GM19397 (cell line): ENCODE measurements at regions not wholly inside any gene's neighbourhood (a gene's known extent, or its start where the extent isn't known, plus 50 kb on each side); places are given as distances from the start of the nearest gene placed in this dataset.
A peak's percentile ranks its signal among the peaks of the same experiment; 100 is the strongest.
"Not testable (repeated sequence)": the region's sequence is repeated elsewhere in the genome, so short reads cannot be mapped to it uniquely, and the experiment has no call there.

ENCODE experiments used
- ATAC-seq: cut with Tn5 transposase; IDR thresholded peaks from one replicate; pipeline ENCODE4 v1.9.1; 2021; ENCODE audit warnings: mild to moderate bottlenecking, moderate library complexity; ENCODE audit not compliant: unreplicated experiment

DNA sequence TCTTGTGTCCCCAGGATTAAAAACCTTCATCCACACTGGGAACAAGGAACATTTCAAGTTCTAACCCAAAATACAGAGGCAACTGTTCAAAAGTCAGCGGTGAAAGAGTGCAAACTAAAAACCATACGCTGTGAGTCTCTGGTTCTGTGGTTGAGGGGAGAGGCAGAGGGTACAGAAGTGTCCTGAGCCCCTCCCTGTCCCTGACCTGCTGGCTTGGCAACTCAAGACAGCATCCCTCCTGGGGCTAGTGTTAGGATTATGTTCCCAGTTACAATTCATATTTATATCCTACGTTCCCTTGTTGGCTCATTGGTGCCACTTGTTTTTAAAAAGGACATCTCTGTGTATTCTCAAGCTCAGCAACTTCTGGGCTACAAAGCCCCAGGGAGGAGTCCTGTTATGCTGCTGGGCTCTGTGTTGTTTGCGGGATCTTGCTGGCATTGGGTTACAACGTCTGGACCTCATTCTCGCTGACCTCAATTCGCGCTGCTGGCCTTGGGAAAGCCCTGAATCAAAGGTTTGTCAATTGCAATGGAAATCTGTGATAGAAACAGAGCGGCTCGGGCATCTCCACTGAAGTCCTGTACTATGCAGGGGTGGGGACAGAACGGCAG lies 420.8 kb downstream of the FUT8 start:
- no peak for ATAC-seq

DNA sequence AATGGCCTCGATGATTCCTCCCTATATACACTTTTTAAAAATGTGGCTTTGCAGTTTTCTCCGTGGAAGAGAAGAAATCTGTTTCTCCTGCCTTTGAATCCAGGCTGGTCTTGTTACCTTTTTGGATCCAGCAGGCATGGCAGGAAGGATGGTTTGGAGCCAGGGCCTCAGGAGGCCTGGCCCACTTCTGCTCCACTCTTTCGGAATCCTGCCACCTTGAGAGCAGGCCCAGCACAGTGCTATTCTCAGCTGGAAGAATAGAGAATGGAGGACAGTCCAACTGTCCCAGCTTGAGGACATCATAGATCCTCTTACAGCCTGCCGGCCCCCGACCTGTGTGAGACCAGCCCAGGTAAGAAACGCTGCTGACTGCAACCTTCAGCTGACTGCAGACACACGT lies 421.5 kb downstream of the FUT8 start:
- ATAC-seq = no peak

DNA sequence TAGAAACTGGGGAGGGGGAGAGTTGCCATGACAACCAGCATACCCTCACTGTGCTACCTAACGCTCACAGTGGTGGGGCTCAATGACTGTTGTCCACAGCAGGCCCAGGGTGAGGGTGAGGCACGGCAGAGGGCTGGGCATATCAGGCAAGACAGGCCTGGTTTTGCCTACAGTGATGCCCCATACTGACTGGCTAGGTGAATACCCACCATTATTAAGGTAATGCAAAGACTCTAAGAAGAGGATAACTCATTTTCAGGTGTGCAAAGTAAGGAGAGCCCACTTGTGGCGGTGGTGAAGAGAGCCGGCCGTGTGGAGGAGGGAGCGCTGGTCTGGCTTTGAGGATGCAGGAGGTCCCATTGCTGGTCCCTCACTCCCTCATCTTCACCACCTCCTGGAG lies 422.3 kb downstream of the FUT8 start:
- ATAC-seq = no peak

DNA sequence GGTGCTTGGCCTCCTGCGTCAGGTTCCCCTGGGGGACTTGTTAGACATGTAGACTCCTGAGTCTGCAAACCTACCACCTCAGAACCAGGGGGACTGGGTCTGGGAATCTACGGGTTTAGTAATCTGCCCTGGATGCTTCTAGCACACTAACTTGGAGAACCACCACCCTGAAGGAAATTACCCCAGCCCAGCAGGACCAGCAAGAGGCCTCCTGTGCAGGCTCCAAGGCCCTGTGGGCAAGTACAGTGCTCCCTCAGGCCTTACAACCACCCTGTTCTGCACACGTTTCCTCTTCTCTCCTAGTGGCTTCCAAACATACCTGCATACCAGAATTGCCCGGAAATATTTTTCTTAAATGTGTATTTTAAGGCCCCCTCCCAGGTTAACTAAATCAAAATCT lies 423.0 kb downstream of the FUT8 start:
- ATAC-seq = no peak

DNA sequence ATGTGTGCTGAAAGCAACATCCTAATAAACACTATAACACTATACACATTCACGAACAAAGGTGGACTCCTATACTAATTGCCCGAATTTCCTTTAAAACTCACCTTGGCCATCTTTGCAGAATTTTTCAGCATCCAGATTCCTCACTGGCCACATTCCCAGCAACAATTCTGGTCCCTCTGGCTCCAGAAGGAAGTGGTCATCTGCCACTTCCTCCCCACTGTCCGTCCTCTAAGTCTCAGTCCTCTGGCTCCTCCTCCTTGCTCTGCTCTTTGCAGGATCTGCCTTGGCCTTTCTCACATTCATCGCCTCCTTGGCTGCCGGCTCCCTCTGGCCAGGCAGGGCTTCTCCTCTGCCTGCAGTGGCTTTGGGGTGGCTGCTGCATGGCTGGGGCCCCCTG lies 426.0 kb downstream of the FUT8 start:
- no peak for ATAC-seq

DNA sequence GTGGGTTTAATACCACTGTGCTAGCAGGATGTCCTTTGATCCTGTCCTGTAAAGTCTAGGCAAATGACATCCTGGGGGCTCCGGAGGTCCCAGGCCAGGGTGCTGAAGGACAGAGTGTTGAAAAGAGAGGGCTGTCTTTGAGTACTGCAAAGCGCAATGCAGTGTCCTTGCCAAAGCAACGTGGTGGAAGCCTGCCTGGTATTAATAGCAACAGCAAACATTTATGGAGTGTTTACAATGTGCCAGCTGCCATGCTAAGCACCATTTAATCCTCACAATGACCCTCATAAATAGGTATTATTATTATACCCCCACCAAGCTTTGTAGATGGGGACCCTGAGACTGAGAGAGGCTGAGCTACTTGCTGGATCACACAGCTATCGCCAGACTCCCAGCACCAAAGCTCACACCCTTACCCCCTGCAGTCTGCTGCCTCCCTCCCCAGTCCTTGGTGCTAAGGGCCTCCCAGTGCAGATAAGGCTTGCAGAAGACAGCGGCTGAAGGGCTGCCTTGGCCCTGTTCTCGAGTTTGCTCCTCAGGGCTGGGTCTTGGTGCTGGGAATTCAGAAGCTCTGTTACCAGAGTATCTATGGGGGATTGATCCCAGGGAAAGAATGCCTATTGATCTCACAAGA lies 427.7 kb downstream of the FUT8 start:
- ATAC-seq = no peak

DNA sequence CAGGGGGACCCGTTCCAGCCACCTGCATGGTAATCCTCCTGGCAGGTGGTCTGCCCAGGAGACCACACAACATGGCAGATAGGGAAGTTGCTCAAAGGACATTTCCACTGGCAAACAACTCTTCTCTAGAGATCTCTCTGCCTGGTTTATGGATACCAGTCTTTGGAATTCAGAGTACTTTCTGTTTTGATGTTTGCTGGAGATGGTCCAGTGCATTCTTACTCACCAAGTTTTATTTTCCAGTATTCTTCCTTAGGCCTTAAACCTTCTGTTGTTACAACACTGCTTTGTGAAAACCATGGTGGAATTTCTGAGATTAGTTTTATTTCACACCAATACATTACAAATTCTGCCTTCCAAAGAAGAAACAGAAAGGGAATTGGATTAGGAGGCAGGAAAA lies 428.3 kb downstream of the FUT8 start:
- no peak for ATAC-seq

DNA sequence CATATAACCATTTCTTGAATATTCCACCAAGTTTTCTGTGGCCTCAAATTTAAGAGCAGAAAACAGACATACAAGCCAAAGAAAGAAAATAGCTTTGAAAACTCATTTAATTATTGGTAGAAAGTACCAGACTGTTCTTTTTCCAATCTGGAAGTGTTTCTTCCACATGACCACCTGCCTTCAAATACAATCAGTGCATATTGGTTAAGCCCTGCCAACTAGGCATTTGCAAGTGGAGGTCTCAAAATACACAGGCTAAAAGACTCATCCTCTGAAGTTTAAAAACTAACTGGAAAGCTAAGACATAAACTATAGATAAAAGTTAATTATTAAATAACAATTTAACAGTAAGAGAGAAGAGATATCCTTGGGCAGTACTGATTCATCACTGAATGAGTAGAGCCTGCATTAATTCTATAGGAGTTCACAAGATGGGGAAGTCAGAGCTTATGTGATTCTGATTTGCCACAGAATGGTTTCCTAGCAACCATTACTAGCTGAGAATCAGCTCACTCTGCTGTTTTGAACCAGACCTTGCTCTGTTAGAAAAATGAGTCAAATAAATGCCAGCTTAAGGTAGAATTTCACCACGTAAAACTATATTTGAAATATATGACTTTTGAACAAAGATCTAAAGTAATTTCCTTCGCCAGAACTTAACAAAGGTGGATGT lies 433.8 kb downstream of the FUT8 start:
- no peak for ATAC-seq

DNA sequence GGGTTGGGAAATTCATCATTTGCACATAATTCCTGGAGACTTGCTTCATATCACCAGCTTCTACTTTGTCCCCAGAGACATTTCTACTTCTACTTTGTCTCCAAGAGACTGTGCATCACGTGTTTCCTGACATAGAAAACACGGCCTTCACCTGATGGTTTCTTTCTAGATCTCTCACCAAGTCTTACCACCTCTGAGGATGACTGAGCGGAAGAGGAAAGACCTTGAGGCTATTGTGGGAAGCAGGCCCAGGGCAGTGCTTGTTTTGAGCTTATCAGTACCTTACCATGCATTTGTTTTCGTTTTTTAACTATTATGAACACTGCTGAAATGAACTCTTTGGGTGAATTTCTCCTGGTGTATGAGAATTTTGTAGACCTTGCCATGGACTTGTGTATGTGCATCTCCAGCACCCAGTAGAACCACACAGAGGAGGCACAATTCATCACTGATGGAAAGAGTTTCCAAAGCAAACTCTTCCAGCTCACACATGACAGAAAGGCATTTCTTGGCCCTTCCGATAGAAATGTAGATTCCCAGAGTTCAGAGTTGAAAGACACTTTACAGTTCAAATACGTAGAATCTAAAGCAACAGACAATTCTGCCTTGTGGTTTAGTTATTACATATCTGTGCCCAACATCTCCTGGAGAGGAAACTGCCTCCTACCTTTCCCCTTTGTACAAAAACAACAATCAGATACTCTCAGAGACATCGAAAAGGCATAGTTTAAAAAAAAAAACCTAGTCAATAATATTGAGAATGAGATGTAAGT lies 434.7 kb downstream of the FUT8 start:
- ATAC-seq = peak; percentile 63

DNA sequence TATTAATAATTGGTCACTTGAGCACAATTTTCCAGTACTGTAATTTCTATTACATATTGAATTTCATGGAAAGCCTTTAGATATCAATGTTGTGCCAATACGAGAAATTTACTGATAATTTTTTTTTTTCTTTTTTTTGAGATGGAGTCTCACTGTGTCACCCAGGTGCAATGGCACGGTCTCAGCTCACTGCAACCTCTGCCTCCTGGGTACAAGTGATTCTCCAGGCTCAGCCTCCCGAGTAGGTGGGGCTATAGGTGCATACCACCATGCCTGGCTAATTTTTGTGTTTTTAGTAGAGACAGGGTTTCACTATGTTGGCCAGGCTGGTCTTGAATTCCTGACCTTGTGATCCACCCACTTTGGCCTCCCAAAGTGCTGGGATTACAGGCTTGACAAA lies 435.4 kb downstream of the FUT8 start:
- ATAC-seq = not testable (repeated sequence)

DNA sequence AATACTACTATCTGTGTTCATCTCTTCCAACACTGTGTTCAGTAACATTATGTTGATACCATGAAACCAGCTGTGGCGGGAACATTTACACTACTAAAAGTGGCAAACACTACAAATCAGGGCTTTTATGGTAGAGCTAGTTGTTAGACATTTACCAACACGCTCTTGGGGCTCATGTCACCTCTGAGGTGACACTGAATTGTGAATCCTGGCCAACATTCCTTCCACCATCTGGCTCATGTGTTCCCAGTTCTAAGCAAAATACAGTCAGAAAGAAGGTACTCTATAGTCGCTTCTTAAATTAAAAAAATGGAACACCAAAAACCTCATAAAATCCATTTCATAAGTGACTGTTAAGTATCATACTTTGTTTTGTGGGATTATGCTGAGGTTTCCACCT lies 436.6 kb downstream of the FUT8 start:
- no peak for ATAC-seq

DNA sequence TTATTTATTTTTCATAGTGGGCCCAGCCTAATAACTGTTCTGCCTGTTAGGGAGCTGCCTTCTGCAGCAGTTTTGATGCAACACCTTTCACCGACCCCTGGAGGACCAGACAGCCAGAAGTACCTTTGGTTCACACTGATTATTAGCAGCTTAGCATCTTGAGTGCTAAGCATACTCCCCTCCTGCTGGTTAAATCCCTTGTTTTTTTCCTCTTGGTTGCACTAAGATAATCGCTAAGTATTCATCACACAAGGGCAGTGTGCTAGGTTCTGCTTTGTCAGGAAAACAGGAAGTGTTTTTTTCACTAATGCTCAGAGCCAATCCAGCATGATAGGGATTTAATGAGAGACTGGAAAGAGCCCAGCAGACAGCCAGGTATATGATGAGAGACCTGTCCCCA lies 437.0 kb downstream of the FUT8 start:
- ATAC-seq = no peak

DNA sequence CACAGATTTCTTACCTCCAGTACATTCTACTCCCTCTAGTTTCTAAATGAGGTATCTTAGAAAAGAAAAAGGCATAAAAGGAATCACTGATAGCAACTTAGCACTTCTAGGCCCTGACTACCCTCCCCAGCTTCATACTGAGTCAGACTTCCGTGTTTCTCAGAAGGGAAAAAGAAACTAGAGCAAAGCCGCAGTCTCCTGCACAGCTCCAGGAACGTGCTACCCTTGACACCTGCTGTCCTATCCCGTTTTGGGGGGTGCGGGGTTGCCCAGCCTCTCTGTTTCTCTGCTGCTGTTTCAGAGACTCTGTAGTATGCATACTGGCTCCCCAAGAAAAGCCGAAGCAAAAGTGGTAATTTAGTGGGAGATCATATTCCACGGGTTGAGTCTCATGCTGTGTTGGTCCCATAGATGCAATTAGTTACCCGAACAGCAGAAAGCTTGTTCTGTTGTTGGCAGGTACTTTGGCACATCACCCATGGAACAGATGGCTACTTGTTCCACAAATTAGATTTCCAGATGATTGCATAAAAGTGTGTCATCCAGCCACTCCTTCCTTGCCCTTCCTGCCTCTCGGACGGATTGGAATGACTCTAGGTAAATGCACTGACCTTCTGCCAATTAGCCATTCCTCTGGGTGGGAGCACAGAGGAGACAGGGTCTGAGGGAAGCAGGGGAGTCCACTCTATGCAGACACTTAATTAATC lies 438.1 kb downstream of the FUT8 start:
- no peak for ATAC-seq

DNA sequence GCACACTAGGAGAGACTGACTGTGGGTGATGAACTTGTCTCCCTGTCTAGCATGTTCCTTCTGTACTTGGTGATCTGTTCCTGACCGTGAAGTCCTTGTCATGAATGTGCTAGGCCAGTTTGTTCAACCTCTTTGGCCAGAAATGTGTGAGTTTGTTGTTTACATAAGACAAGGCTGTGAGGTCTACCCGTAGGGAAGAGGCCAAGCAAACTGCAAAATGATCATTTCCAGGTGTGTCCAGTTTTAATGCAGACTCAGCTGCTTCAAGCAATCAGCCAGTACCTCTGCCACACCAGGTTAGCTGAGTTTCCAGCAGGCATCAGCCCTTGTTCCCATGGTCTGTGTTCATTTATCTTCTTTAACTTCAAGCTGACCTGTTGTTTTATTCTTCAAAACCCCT lies 440.2 kb downstream of the FUT8 start:
- ATAC-seq = no peak

DNA sequence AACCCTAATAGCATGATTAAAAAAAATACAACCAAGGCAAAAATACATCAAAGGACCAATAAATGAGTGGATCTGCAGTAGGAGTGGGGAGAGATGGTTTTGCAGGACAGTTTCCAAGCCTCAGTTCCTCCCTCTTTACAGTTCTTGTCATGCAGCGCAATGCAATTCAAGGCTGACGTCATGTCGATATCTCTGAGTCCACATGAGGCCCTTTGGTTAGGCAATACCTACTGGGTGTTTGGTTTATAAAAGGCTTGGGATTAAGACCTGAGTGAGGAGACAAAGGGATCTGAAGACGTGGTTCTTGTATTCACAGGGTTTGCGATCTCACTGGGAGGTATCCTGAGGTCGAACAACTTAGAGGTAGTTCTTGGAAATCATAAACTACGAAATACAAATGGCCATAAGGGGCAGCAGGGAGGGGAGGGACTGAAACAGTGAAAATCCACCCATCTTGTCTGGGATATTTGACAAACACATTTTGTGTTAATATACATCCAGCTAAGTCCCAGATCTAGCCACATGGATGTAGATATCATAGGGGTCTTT lies 441.0 kb downstream of the FUT8 start:
- no peak for ATAC-seq

DNA sequence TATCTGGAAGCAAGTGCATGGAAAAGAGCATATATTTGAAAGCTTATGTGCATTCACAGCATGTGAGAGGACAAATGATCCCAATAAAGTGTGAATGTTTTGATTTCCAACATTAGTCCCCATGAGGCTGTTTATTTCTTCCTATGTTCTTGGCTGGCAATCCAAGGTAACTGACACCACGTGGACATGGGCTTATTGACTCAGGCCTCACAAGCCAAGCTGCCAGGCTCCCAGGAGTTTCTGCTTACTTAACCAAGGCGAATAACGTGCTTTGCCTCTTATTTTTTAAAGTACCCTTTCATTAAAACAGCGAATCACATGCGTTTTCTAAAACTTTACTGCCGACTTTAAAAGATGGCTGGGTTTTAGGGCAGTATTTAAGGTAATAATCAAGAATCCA lies 441.7 kb downstream of the FUT8 start:
- no peak for ATAC-seq

DNA sequence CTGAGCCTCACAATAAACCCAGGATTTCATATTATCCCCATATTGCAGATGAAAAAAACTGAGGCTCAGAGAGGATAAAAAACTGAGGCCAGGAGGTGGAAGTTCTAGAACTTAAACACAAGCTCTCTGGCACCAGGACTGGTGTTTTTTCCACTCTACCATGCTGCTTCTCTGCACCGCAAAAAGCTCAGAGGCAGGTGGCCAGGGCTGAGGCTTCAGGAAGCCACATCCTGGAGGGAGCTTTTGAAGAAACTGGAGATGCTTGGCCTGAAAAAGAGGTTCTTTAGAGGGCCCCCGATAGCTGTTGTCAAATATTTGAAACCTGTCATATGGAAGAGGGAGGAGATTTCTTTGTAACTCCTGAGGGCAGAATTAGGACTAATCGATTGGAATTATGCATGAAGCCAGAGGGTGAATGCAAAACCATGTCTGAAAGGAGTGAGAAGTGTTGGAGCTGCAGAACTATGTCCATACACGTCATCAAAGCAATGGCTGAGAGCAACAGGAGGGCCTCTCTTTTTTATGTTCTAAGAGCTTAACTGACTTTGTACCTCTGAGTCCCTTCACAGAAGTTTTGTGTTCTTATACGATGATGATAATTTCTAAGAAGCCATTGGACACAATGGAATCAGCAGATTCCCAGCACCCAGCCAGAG lies 448.6 kb downstream of the FUT8 start:
- ATAC-seq = no peak

DNA sequence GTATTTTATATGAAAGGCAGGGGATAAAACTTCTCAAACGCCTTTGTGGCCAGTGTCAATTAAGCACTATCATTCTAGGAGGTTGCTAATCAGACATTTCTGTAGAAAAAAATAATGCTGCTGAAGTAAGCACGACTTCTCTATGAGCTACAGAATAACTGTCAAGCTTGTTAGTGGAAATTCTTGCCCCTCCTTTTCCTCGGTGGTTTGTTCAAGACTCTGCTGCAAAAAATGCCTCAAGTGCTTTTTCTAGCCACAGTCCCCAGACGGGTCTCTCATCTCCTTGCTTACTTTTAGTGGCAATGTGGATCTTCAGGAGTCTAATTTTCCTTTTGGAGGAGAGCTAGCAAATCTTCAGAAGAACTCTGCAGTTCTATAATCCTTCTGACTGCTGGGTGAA lies 452.0 kb downstream of the FUT8 start:
- ATAC-seq = no peak

DNA sequence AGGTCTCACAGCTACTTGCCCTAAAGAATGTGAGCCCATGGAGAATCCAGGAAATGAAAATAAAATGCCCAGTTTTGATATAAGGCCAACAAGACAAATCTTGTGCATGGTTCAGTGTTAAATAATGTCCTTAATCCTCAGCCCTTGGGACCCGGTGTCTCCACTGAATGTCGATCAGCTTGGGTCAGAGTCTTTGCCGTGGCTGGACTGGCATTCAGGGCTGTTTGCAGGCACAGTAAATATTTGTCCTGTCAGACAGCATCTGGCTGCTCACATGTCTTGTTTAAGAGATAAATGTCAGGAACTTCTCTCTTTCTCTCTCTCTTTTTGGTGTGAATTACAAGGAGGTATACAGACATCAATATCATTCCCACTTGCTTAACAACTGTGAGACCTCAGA lies 452.5 kb downstream of the FUT8 start:
- ATAC-seq = no peak

DNA sequence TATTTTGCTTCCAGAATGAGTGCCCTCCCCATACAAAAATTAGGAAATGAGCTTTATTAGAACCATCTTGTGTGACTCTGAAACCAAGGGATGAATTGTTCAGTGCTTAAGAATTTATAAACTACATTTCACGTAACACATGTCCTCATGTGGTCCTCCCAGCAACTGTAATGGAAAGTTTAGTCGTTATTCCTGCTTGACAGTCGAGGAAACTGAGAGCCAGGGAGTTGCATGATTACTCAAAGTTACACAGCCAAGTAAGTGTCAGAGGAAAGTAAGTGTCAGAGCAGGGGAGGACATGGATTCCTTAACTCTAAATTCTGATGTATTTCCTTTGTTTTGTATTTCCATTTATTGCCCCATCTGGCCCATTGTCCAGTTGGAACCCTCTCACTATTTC lies 453.9 kb downstream of the FUT8 start:
- ATAC-seq = no peak
